HG02884 (cell line): ENCODE measurements at regions not wholly inside any gene's neighbourhood (a gene's known extent, or its start where the extent isn't known, plus 50 kb on each side); places are given as distances from the start of the nearest gene placed in this dataset.
"Not testable (repeated sequence)": the region's sequence is repeated elsewhere in the genome, so short reads cannot be mapped to it uniquely, and the experiment has no call there.

Experiments used
- ATAC-seq: cut with Tn5 transposase; IDR thresholded peaks from one replicate; pipeline ENCODE4 v1.9.1; 2021; ENCODE audit warnings: mild to moderate bottlenecking, moderate library complexity; ENCODE audit not compliant: unreplicated experiment

DNA sequence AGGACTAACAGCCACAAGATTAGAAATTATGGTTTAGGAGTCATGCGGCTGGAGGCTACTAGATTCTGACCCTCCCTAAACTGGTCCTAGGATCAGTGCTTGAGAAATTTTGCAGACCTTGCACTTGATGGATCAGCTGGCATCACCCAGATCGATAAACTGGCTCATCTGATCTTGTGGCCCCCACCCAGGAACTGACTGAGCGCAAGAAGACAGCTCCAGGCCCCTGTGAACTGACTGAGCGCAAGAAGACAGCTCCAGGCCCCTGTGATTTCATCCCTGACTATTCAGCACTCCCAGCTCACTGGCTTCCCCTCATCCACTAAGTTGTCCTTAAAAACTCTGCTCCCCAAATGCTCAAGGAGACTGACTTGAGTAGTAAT is 67.8 kb downstream of the MRPL36 start:
- ATAC-seq, result not testable (repeated sequence)

DNA sequence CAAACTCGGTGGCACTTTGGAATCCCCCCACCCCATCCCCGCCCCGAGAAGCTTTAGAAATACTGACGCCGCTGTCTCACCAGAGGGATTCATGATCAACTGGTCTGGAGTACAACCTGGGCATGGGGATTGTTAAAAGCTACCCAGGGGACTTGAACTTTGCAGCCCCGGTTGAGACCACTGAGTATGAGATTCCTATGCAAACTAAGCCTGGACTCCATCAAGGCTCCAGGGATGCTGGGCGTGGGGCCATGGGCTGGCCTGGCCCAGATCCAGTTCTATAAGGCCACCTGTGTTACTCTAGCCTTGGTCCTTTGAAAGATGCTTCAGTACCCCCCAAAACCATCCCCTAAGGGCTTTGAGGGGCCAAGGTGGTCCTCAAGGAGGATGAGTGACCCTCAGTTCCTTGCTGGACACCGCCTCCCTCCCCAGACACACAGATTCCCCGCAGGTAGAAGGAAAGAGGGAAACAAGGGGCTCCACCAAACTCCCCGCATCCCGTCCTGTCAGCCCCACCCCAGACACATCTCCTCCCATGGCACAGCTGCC is 68.5 kb downstream of the MRPL36 start:
- ATAC-seq, result no peak

DNA sequence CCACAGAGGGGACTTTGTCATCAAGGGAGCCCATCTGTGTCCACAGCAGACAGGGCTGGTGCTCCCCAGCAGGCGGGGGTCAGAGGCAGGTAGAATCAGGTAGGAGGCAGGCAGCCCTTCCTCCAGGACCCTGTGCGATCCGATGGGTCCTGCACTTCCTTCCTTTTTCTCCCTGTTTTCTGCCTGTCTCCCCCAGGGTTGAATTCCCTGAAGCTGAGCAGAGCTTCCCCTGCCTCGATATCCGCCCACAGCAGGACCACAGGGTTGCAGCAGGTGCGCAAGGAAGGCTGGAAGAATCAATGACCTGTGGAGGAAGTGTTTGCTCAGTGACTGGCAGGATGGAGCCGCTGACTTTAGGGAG is 69.2 kb downstream of the MRPL36 start:
- no peak for ATAC-seq

DNA sequence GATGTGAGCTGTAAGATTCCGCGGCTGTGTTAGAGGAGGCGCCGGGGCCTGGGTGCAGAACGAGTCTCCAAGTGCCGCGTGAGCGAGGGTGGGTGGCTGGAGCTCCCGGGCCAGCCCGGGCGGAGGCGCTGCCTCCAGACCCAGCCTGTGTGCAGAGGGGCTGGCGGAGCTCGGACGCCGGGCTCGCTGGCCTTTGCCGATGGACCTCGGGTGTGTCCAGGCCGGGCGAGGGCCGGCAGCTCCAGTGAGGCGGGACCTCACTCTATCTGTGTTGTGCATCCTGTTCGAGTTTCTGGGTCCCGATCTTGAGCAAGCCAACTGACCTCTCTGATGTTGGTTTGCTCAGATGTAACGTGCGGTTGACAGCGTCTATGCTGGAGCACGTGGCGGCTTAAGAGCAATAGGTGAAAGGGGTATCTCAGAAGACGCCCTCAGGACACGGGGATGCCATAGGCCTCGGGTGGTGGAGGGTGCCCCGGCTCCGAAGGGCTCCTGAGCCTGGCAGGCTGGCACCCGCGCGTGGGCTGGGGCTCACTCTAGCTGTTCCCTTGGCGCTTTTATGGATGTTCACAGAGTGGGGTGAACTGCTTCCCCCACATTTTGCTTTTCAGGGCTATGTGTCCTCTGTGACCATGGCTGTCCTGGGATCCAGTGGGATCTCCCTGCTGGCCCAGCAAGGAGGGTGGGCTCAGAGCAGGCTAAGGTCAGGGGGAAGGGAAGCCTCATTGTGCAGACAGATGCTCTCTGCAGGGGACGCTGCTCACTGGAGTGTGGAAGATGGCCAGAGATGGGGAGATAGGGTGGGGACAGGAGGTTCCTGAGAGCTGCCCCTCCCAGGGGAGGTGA is 69.8 kb downstream of the MRPL36 start:
- no peak for ATAC-seq

DNA sequence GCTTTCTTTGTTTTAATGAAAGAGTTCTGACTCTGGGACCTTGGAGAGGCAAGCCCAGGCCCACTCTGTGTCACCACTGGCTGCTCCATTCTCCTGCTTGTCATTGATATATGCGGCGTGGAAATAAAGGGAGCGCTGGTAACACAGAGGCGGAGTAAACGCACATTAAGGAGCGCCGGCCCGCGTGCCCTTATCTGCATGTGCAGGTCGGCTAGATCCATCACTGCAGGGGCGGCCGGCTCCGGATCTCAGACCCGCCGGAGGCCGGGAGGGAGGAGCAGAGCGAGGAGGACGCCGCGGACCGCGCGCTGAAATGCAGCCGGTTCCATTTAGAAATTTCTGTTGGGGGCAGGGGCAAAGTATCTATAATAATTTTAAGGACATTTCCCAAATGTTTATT is 70.8 kb downstream of the MRPL36 start:
- no peak for ATAC-seq

DNA sequence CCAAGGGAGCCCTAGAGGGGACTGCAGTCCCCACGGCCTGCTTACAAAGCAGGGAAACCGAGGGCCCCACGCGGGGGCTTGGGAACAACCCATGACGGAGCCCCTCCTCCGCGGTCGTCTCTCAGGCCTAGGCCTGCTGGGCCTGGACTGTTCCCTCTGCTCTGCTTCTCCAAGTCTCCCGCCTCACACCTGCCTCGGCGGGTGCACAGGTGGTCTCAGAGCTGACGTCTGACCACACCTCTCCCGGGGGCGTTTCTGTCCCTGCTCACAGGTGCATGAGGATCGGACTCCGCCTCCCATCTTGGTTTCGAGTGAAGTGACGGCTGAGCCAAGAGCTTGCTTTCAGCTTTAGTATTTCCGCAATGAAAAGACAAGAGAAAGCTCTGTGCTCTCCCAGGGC is 72.1 kb downstream of the MRPL36 start:
- no peak for ATAC-seq

DNA sequence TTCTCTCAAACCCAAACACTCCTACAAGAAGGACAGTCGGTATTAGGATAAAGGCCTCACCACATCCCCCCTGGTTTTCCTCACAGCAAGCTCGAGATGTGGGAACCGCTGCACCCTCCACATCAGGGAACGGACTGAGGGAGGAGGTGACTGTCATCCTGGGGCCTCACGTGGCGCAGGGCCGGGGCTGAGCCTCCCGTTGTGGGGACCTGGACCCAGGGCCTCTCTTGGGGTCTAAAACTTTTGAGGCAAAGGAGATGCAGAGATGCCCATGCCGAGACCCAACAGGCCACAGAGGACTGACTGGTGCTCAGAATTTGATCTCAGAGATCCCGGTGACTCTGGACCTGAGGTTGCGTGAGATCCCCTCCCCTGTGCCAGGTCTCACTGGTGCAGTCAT is 72.7 kb downstream of the MRPL36 start:
- no peak for ATAC-seq

DNA sequence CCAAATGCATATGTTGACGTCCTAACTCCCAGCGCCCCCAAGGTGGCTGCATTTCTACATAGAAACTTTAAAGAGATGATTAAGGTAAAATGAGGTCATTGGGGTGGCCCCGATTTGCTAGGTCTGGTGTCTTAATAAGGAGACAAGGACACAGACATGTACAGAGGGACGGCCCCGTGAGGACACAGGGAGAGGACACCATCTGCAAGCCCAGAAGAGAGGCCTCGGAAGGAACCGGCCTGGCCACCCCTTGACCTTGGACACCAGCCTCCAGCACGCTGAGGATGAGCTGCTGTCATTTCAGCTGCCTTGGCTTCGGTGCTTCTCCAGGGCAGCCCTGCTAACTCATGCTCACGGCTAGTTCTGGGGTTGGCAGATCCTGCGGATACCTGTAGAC is 73.2 kb downstream of the MRPL36 start:
- ATAC-seq, result no peak

DNA sequence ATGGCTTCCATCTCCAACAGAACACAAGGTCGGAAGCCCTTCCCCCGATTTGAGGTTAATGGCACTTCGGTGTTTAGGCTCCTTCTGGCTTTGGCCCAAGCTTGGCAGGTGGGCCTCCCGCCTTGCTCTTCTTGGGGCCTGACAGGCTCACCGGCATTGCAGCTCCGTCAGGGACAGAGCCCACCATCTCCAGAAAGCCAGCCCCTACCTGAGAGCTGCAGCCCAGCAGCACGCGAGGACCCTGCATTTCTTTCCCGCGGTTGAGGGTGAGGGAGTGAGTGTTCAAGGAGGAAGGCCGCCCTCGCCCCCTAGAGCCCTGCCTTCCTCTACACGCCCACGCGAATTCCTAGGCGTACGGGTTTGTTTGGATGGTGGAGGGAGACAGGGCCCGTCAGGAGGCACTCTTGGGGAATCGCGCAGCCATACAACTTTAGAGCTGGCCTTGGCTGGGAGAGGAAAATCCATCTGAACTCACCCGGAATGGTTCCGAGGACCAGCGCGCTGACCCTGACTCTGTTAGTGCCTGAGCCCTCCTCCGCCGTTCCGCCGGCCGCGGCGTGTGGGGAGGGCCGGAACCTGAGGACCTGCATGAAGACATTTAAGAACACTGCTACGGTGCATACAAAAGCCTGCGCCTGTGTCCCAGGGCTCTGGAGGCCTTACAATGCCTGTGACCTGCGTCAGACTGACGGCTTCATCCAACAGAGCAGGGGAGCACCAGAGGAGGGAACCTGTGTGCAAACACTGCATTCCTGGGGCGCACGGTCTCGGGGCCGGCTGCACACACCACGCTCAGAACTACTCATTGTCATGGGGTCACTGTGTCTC is 73.8 kb downstream of the MRPL36 start:
- no peak for ATAC-seq

DNA sequence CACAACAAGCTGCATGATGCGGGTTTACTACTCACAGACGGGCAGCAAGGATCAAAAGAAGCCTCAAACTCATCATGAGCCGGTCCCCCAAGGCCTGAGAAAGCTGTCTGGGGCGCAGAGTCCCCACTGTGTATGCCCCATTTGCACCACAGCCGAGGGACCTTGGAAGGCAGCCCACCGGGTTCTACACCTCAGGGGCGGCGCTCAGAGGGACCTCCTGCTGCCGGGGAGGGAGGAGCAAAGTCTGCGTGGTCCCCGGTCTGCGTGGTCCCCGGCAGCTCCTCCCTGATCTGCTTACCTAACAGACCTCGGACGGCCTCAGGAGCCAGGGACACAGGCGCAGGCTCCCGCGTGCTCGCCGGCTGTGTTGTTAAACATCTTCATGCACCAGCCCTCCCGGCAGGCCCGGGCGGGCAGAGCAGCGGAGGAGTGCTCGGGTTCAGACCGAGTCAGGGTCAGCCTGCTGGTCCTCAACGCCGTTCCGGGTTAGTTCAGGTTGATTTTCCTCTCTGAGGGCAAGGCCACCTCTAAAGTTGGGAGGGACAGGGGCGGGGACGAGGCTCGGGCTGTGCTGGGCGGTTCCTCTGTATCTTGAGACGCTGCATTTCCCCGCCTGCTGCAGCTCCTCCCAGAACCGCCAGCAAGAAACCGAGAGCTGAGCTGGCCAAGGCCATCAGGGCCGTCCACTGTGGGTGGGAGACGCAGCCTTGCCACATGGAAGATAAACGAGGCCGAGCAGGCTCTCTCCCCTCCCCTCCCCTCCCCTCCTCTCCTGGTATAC is 74.6 kb downstream of the MRPL36 start:
- no peak for ATAC-seq

DNA sequence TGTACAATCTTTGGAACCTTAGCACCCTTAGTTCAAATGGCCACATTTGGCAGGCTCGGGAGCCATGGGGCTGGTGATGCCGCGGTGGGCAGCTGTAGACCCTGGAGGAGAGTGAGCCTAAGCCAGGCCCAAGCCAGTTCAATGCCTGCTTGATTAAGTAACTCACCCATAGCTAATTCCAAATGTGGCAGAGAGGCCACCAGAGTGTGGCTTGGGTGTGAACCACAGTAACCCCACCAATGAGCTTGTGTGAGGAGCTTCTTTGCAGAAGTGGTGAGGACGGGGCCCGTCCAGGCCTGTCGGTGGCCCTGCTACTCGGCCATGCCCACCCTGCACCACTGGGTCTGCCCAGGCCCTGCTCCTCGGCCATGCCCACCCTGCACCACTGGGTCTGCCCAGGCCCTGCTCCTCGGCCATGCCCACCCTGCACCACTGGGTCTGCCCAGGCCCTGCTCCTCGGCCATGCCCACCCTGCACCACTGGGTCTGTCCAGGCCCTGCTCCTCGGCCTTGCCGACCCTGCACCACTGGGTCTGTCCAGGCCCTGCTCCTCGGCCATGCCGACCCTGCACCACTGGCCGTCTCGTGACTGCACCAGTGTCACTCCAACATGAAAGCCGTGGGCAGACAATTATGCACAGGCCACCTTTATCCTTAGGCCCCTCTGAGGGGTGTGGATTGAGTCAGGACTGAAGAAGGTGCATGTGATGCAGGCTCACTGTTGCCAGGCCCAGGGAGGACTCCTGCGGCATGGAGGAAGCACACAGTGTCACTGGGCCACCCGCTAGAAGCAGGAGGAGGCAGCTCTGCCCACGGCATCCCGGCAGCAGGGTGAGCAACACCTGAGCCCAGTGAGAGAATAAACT is 75.4 kb downstream of the MRPL36 start:
- no peak for ATAC-seq

DNA sequence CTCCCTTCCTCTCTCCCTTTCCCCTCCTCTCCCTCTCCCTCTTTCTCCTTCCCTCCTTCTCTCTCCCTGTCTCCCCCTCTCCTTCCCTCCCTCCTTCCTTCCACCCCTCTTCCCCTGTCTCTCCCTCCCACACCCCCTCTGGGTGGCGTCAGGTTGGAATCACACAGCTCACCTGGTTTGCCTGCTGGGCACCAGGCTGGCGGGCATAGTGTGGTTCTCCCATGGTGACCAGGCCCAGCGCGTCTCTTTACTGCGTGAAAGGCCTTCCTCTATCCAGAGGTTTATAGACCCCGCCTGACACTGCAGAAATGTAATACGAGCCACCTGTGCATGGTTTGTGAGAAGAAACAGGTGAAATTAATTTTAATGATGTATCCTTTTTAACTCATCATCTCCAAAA is 76.2 kb downstream of the MRPL36 start:
- no peak for ATAC-seq

DNA sequence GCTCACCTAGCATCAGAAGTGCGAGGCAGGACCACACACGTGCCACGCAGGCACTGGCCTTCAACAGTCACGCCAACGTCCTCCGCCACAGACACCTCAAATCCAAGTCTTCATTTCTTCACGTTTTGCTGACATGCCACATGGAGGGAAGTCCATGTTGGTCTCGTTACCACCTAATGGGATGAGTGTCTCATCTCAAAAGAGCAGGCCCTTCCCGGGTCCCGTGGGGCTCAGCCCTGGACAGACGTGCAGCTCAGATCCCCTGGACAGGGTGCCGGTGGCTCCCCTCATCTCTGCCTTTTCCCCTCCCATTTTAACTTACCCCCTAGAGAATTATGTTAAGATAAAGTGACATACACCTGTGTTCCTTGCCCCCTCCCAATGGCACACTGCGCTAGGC is 76.8 kb downstream of the MRPL36 start:
- ATAC-seq, result no peak

DNA sequence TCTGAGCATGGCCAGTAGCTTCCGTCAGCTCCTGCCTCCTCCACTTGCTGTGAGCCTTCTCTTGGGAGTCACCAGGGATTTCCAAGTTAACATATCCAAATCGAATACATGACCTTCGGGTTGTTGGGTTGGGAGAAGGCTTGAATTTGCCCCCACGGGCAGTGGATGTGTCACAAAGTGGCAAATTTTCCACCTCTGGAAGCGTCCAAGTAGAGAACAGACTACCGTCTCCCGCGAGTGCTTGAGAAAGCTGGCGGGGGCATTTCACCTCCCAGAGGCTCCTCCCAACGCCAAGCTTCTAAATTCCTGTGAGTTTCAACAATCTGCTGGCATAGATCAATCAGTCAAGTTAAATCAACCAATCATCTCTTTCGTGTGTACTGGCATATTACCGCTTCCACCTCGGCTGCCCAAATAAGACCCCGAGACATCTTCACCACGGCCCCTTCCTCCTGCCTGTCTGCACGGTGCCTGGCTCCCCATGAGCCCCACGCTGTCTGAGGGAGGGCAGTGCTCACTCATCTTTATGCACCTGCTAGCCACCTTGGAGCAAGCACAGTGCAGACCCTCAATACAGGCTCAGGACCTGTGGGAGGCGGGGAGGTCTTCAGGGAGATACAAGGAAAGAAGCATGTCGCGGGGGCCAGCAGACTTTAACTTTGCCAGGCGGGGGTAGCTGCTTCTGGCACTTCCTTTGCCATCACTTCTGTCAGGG is 79.1 kb downstream of the MRPL36 start:
- no peak for ATAC-seq

DNA sequence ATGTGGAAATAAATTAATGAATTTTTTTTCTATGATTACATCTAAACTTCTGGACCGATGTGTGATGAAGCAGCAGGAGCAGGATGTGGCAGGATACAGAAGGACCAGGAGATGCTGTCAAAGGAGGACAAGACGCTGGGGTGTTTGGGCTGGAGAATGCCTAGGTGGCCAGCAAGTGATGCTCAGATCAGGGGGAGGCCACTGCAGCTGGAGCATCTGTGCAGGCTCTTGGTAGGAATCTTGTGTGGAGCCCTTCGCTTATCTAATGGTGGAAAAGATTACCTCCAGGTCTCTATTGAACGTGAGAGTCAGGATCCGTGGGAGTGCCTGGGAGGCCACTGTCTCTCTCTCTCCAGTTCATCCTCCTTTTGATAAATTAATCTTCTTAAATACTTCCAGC is 79.8 kb downstream of the MRPL36 start:
- ATAC-seq, result no peak

DNA sequence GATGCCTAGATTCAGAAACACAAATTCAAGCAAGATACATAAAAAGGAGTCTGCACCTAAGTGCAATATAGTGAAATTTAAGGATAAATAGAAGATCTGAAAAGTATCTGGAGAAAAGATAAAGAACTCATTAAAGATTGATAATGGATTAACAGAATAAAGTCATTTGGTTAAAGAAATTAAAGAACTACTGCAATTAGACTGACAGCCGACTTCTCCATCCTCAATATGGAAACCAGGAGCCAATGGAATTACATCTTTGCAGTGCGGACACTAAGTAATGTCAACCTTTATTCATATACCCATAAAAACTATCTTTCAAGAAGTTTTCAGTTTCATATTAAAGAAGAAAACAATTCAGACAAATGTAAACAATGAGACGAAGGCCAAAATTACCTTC is 81.0 kb downstream of the MRPL36 start:
- no peak for ATAC-seq

DNA sequence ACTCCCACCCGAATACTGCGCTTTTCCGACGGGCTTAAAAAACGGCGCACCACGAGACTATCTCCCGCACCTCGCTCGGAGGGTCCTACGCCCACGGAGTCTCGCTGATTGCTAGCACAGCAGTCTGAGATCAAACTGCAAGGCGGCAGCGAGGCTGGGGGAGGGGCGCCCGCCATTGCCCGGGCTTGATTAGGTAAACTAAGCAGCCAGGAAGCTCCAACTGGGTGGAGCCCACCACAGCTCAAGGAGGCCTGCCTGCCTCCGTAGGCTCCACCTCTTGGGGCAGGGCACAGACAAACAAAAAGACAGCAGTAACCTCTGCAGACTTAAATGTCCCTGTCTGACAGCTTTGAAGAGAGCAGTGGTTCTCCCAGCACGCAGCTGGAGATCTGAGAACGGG is 89.5 kb downstream of the MRPL36 start:
- not testable (repeated sequence) for ATAC-seq

DNA sequence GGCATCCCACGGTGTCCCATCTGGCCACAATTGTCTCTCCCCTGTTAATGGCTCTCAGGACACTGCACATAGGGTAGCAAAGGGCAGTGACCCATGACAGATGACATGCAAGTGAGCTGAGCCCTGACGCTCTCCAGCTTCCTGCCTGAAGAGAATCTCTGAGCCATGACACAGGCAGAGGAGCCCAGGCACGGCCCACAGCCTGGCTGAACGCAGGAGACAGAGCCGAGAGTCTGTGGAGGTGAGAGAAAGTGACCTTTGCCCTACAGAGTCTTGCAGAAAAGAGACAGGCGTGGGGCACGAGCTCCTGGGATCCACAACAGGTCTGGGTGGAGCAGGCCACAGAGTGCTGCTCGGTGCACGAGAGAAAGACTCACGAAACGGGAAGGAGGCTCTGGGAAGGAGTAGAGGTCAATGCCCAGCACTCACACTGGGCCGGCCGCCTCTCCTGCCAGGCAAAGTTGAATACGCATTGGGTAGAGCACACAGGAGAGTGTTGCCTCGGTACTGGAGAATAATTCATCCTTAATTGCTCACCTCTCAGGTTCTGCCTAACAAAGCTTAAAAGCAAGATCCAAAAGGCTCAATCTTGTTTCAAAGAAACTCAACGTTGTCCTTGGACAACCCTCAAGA is 90.3 kb downstream of the MRPL36 start:
- no peak for ATAC-seq

DNA sequence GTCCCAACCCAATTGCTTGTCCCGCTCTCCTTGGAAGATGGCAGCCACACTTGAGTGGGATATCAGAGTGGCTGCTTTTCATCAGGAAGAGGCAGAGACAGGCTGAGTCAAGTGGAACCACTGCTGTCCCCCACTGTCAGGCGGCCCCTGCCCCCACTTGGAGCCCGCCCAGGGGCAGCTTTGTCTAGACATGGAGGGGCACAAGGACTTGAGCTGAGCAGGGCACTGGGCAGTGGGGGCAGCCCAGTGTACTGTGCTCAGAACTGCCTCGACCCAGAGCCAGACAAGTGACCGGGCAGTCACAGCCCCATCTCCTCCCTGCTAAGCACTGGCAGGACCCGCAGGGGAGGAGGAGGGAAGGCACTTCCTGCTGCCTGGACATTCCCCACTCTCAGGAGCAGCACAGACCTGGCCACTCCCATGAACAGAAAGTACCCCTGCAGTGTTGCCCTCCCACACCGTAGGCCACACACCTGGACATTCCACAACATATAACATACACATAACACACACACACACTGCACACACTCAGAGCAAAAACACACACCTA is 91.0 kb downstream of the MRPL36 start:
- ATAC-seq, result no peak
